ENCODE measurements at regions not wholly inside any gene's neighbourhood (a gene's known extent, or its start where the extent isn't known, plus 50 kb on each side); places are given as distances from the start of the nearest gene placed in this dataset.

DNA sequence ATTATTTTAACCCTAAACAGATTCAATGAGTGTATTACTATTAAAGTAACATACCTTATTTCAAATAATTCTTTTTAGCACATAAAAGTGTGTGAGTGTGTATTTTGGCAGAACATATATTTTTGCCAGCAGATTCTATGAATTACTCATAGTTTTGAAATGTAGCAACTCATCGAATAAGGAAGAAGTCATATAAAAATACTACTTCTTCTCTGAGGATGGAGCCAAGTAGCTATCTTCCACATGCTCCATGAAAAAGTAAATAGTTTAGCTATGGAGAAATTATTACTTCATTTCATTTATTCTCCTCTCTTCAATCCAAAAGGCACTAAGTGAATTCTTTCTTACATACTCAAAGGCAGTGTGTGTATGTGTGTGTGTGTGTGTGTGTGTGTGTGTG lies 1090.4 kb upstream of the CDH6 start:
- no peak for TF ChIP-seq ZFP3 (CRISPR knock-in tag; IDR thresholded peaks at IDR 0.05)
- TF ChIP-seq TCF4 (CRISPR knock-in tag; IDR thresholded peaks at IDR 0.05; ENCODE audit: borderline replicate concordance): no peak
- TF ChIP-seq ZNF565 (CRISPR knock-in tag; conservative IDR thresholded peaks at IDR 0.05; ENCODE audit: low read depth): no peak
- TF ChIP-seq, protein P1, sequence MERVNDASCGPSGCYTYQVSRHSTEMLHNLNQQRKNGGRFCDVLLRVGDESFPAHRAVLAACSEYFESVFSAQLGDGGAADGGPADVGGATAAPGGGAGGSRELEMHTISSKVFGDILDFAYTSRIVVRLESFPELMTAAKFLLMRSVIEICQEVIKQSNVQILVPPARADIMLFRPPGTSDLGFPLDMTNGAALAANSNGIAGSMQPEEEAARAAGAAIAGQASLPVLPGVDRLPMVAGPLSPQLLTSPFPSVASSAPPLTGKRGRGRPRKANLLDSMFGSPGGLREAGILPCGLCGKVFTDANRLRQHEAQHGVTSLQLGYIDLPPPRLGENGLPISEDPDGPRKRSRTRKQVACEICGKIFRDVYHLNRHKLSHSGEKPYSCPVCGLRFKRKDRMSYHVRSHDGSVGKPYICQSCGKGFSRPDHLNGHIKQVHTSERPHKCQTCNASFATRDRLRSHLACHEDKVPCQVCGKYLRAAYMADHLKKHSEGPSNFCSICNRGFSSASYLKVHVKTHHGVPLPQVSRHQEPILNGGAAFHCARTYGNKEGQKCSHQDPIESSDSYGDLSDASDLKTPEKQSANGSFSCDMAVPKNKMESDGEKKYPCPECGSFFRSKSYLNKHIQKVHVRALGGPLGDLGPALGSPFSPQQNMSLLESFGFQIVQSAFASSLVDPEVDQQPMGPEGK (CRISPR knock-in tag; IDR thresholded peaks at IDR 0.05; ENCODE audit: borderline replicate concordance): no peak
- no peak for TF ChIP-seq ZNF8 (CRISPR knock-in tag; IDR thresholded peaks at IDR 0.05)
- no peak for TF ChIP-seq CSDC2 (CRISPR knock-in tag; IDR thresholded peaks at IDR 0.05)
- TF ChIP-seq, protein P2, sequence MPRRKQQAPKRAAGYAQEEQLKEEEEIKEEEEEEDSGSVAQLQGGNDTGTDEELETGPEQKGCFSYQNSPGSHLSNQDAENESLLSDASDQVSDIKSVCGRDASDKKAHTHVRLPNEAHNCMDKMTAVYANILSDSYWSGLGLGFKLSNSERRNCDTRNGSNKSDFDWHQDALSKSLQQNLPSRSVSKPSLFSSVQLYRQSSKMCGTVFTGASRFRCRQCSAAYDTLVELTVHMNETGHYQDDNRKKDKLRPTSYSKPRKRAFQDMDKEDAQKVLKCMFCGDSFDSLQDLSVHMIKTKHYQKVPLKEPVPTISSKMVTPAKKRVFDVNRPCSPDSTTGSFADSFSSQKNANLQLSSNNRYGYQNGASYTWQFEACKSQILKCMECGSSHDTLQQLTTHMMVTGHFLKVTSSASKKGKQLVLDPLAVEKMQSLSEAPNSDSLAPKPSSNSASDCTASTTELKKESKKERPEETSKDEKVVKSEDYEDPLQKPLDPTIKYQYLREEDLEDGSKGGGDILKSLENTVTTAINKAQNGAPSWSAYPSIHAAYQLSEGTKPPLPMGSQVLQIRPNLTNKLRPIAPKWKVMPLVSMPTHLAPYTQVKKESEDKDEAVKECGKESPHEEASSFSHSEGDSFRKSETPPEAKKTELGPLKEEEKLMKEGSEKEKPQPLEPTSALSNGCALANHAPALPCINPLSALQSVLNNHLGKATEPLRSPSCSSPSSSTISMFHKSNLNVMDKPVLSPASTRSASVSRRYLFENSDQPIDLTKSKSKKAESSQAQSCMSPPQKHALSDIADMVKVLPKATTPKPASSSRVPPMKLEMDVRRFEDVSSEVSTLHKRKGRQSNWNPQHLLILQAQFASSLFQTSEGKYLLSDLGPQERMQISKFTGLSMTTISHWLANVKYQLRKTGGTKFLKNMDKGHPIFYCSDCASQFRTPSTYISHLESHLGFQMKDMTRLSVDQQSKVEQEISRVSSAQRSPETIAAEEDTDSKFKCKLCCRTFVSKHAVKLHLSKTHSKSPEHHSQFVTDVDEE (CRISPR knock-in tag; IDR thresholded peaks at IDR 0.05): no peak
- no peak for TF ChIP-seq PPARA (CRISPR knock-in tag; IDR thresholded peaks at IDR 0.05; ENCODE audit: borderline replicate concordance)
- TF ChIP-seq SNAI2 (CRISPR knock-in tag; IDR thresholded peaks at IDR 0.05): no peak
- TF ChIP-seq, protein P3, sequence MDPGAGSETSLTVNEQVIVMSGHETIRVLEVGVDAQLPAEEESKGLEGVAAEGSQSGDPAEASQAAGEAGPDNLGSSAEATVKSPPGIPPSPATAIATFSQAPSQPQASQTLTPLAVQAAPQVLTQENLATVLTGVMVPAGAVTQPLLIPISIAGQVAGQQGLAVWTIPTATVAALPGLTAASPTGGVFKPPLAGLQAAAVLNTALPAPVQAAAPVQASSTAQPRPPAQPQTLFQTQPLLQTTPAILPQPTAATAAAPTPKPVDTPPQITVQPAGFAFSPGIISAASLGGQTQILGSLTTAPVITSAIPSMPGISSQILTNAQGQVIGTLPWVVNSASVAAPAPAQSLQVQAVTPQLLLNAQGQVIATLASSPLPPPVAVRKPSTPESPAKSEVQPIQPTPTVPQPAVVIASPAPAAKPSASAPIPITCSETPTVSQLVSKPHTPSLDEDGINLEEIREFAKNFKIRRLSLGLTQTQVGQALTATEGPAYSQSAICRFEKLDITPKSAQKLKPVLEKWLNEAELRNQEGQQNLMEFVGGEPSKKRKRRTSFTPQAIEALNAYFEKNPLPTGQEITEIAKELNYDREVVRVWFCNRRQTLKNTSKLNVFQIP (CRISPR knock-in tag; IDR thresholded peaks at IDR 0.05; ENCODE audit: borderline replicate concordance, low read depth): no peak
- no peak for TF ChIP-seq RARB (CRISPR knock-in tag; IDR thresholded peaks at IDR 0.05)
- no peak for TF ChIP-seq GLIS3 (CRISPR knock-in tag; IDR thresholded peaks at IDR 0.05)

All from SK-N-SH treated with all-trans-retinoic acid at 6 μM for 48 hours (cell line).